ENCODE measurements at regions not wholly inside any gene's neighbourhood (a gene's known extent, or its start where the extent isn't known, plus 50 kb on each side); places are given as distances from the start of the nearest gene placed in this dataset.
"Not testable (repeated sequence)": the region's sequence is repeated elsewhere in the genome, so short reads cannot be mapped to it uniquely, and the experiment has no call there.

GRCh38 chr4:3942569-3942971, 176.4 kb downstream of the ADRA2C start:
- H3K9me3 Mint-ChIP-seq (ENCODE audit: unreplicated experiment); H3K27me3 Mint-ChIP-seq (ENCODE audit: insufficient read depth, unreplicated experiment); BruUV-seq (replicated peaks); H3K4me3 Mint-ChIP-seq (ENCODE audit: unreplicated experiment); H3K27ac Mint-ChIP-seq (ENCODE audit: low read depth, unreplicated experiment): not testable (repeated sequence)
- Mint-ChIP-seq H3K36me3 (ENCODE audit: insufficient read depth, unreplicated experiment) (peaks cover 11% of the 10 kb centered on the region), H3K4me1 (ENCODE audit: insufficient read depth, unreplicated experiment) (peaks cover 12% of the 10 kb centered on the region)
- ChIA-PET POLR2A (interaction anchor here (0.5 to 2.1 kb wide), 2 partner anchors 12 to 554 kb away, joined by 3 to 6 read pairs; no protein-coding TSS in a partner anchor), CTCF (interaction anchor here (0.5 to 1.2 kb wide), 3 partner anchors 10 to 388 kb away, joined by 3 to 4 read pairs (median 3); no protein-coding TSS in a partner anchor)
- intact Hi-C loops (cut with micrococcal nuclease), result loop anchor here (10.0 kb wide), 2 partner anchors 48 to 748 kb away; no protein-coding TSS in a partner anchor
- DNase-seq (ENCODE audit: unreplicated experiment), result peak; percentile 56
- TF ChIP-seq CTCF (IDR thresholded peaks at IDR 0.05; ENCODE audit: unreplicated experiment), result peak; percentile 56

- not testable (repeated sequence) for BruUV-seq (replicated peaks); H3K27ac Mint-ChIP-seq (ENCODE audit: low read depth, unreplicated experiment); DNase-seq (ENCODE audit: unreplicated experiment); H3K27me3 Mint-ChIP-seq (ENCODE audit: insufficient read depth, unreplicated experiment); H3K9me3 Mint-ChIP-seq (ENCODE audit: unreplicated experiment); H3K4me3 Mint-ChIP-seq (ENCODE audit: unreplicated experiment)
- ChIA-PET POLR2A (interaction anchor here (0.5 kb wide), 1 partner anchor 555 kb away, joined by 3 read pairs; no protein-coding TSS in a partner anchor), CTCF (interaction anchor here (0.5 to 1.3 kb wide), 5 partner anchors 10 to 462 kb away, joined by 3 to 4 read pairs (median 3); no protein-coding TSS in a partner anchor)
- Mint-ChIP-seq H3K36me3 (ENCODE audit: insufficient read depth, unreplicated experiment) (peaks cover 11% of the 10 kb centered on the region), H3K4me1 (ENCODE audit: insufficient read depth, unreplicated experiment) (peaks cover 13% of the 10 kb centered on the region)
- intact Hi-C loops (cut with micrococcal nuclease), result loop anchor here (10.0 kb wide), 2 partner anchors 48 to 748 kb away; no protein-coding TSS in a partner anchor
These were observed 176.9 kb downstream of the ADRA2C start for GRCh38 chr4:3943051-3943450.

- DNase-seq (ENCODE audit: unreplicated experiment), result no peak
- H3K4me3 Mint-ChIP-seq (ENCODE audit: unreplicated experiment), result no peak overlapping the region
- TF ChIP-seq CTCF (IDR thresholded peaks at IDR 0.05; ENCODE audit: unreplicated experiment), result no peak
- CTCF ChIA-PET, result no interaction called here
- BruUV-seq (replicated peaks), result no TSS peak
- intact Hi-C loops (cut with micrococcal nuclease), result loop anchor here (10.0 kb wide), 2 partner anchors 51 to 751 kb away; no protein-coding TSS in a partner anchor
- H3K36me3 Mint-ChIP-seq (ENCODE audit: insufficient read depth, unreplicated experiment), result peaks cover 11% of the 10 kb centered on the region
- POLR2A ChIA-PET, result no interaction called here
- no peaks in the 10 kb centered on the region for H3K27me3 Mint-ChIP-seq (ENCODE audit: insufficient read depth, unreplicated experiment)
- no peak overlapping the region for H3K27ac Mint-ChIP-seq (ENCODE audit: low read depth, unreplicated experiment)
- peaks cover 16% of the 10 kb centered on the region for H3K4me1 Mint-ChIP-seq (ENCODE audit: insufficient read depth, unreplicated experiment)
- H3K9me3 Mint-ChIP-seq (ENCODE audit: unreplicated experiment), result no peaks in the 10 kb centered on the region
These were observed 179.5 kb downstream of the ADRA2C start for GRCh38 chr4:3945511-3946290.

- BruUV-seq (replicated peaks); H3K4me3 Mint-ChIP-seq (ENCODE audit: unreplicated experiment); POLR2A ChIA-PET; DNase-seq (ENCODE audit: unreplicated experiment); H3K27me3 Mint-ChIP-seq (ENCODE audit: insufficient read depth, unreplicated experiment); H3K9me3 Mint-ChIP-seq (ENCODE audit: unreplicated experiment); H3K27ac Mint-ChIP-seq (ENCODE audit: low read depth, unreplicated experiment): not testable (repeated sequence)
- intact Hi-C loops (cut with micrococcal nuclease), result loop anchor here (10.0 kb wide), 2 partner anchors 52 to 752 kb away; no protein-coding TSS in a partner anchor
- Mint-ChIP-seq H3K36me3 (ENCODE audit: insufficient read depth, unreplicated experiment) (peaks cover 16% of the 10 kb centered on the region), H3K4me1 (ENCODE audit: insufficient read depth, unreplicated experiment) (peaks cover 16% of the 10 kb centered on the region)
- CTCF ChIA-PET, result interaction anchor here (0.6 kb wide), 1 partner anchor 106 kb away, joined by 3 read pairs; no protein-coding TSS in a partner anchor
These were observed 180.4 kb downstream of the ADRA2C start for GRCh38 chr4:3946553-3946952.

- CTCF ChIA-PET; H3K27ac Mint-ChIP-seq (ENCODE audit: low read depth, unreplicated experiment); BruUV-seq (replicated peaks); H3K4me3 Mint-ChIP-seq (ENCODE audit: unreplicated experiment); H3K9me3 Mint-ChIP-seq (ENCODE audit: unreplicated experiment); DNase-seq (ENCODE audit: unreplicated experiment); H3K4me1 Mint-ChIP-seq (ENCODE audit: insufficient read depth, unreplicated experiment); POLR2A ChIA-PET; H3K27me3 Mint-ChIP-seq (ENCODE audit: insufficient read depth, unreplicated experiment): not testable (repeated sequence)
- H3K36me3 Mint-ChIP-seq (ENCODE audit: insufficient read depth, unreplicated experiment), result peaks cover 16% of the 10 kb centered on the region
- intact Hi-C loops (cut with micrococcal nuclease), result loop anchor here (10.0 kb wide), 2 partner anchors 53 to 753 kb away; no protein-coding TSS in a partner anchor
These were observed 181.6 kb downstream of the ADRA2C start for GRCh38 chr4:3947761-3948160.

GRCh38 chr4:3948210-3948609, 182.0 kb downstream of the ADRA2C start:
- intact Hi-C loops (cut with micrococcal nuclease), result loop anchor here (10.0 kb wide), 2 partner anchors 53 to 753 kb away; no protein-coding TSS in a partner anchor
- DNase-seq (ENCODE audit: unreplicated experiment); BruUV-seq (replicated peaks): not testable (repeated sequence)

More at GRCh38 chr4:3948210-3948609, 182.0 kb downstream of the ADRA2C start:
- H3K9me3 Mint-ChIP-seq (ENCODE audit: unreplicated experiment); H3K27me3 Mint-ChIP-seq (ENCODE audit: insufficient read depth, unreplicated experiment); H3K4me3 Mint-ChIP-seq (ENCODE audit: unreplicated experiment); CTCF ChIA-PET; POLR2A ChIA-PET; H3K27ac Mint-ChIP-seq (ENCODE audit: low read depth, unreplicated experiment): not testable (repeated sequence)
- Mint-ChIP-seq H3K4me1 (ENCODE audit: insufficient read depth, unreplicated experiment) (peaks cover 11% of the 10 kb centered on the region), H3K36me3 (ENCODE audit: insufficient read depth, unreplicated experiment) (peaks cover 16% of the 10 kb centered on the region)
